ENCODE measurements at regions not wholly inside any gene's neighbourhood (a gene's known extent, or its start where the extent isn't known, plus 50 kb on each side); places are given as distances from the start of the nearest gene placed in this dataset.

DNA sequence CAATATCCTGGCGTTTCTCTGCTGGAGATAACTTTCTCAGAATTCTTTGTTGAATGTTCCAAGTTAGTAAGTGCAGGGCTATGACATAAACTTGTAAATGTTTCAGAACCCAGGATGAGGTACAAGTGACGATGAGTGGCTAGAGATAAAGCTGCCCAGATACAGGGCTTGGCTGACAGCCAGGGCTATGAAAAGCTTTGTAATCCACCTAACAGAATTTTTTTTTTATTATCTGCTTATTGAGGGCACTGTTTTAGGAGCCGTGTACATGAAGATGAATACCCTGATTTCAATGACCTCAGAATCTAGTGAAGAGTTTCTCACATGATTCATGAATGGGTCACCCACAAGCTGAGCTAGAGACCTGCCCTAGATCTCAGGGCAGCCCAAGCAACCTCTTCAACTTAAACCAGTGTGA is 431.4 kb downstream of the DIPK2A start:
- TF ChIP-seq, protein P1, sequence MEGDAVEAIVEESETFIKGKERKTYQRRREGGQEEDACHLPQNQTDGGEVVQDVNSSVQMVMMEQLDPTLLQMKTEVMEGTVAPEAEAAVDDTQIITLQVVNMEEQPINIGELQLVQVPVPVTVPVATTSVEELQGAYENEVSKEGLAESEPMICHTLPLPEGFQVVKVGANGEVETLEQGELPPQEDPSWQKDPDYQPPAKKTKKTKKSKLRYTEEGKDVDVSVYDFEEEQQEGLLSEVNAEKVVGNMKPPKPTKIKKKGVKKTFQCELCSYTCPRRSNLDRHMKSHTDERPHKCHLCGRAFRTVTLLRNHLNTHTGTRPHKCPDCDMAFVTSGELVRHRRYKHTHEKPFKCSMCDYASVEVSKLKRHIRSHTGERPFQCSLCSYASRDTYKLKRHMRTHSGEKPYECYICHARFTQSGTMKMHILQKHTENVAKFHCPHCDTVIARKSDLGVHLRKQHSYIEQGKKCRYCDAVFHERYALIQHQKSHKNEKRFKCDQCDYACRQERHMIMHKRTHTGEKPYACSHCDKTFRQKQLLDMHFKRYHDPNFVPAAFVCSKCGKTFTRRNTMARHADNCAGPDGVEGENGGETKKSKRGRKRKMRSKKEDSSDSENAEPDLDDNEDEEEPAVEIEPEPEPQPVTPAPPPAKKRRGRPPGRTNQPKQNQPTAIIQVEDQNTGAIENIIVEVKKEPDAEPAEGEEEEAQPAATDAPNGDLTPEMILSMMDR (IDR thresholded peaks at IDR 0.05; ENCODE audit: low read depth, low read length, missing control alignments): no peak
- peak overlapping the region; percentile 24 for H3K27ac ChIP-seq
- no peaks in the 10 kb centered on the region for H3K36me3 ChIP-seq (replicated peaks)
- in situ Hi-C loops (cut with HindIII; ENCODE audit: low pct_ligation_motif_present, low sequenced_read_pairs): no loop called here
- no peaks in the 10 kb centered on the region for H3K27me3 ChIP-seq (replicated peaks)
- peak; percentile 86 for DNase-seq
- H3K4me3 ChIP-seq (ENCODE audit: low read depth, low read length): no peak overlapping the region

DNA sequence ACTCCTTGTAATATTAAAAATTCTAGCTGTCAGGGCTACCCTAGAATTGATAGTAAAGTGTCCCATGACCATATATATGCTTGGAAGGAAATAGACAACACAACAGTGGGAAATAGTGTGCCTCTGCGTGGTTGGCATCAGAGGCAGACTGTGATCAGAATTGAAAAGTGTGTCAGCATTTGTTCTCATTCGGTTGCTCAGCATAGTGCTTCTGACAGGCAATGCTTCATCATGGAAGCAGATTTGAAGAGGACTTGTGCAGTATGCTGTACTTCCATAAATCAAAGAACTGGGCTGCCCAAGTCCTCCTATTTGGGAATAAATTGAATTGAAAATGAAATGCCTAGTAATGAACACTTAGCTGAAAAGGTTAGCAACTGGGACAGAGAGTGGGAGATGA is 435.7 kb downstream of the DIPK2A start:
- no peak for DNase-seq
- Histone ChIP-seq H3K27me3 (replicated peaks) (no peaks in the 10 kb centered on the region), H3K36me3 (replicated peaks) (no peaks in the 10 kb centered on the region), H3K27ac (no peak overlapping the region), H3K4me3 (ENCODE audit: low read depth, low read length) (no peak overlapping the region)
- TF ChIP-seq, protein P1 (IDR thresholded peaks at IDR 0.05; ENCODE audit: low read depth, low read length, missing control alignments): no peak
- in situ Hi-C loops (cut with HindIII; ENCODE audit: low pct_ligation_motif_present, low sequenced_read_pairs): no loop called here

DNA sequence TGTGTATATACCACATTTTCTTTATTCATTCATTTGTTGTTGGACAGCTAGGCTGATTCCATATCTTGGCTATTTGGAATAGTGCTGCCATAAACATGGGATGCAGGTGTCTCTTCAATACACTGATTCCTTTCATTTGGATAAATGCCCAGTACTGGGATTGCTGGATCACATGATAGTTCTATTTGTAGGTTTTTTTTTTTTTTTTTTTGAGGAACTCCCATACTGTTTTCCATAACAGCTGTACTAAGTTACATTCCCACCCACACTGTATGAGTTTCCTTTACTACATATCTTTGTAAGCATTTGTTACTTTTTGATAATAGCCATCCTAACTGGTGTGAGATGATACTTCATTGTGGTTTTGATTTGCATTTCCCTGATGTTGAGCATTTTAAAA is 437.7 kb downstream of the DIPK2A start:
- TF ChIP-seq, protein P1 (IDR thresholded peaks at IDR 0.05; ENCODE audit: low read depth, low read length, missing control alignments): no peak
- in situ Hi-C loops (cut with HindIII; ENCODE audit: low pct_ligation_motif_present, low sequenced_read_pairs): no loop called here
- Histone ChIP-seq H3K4me3 (ENCODE audit: low read depth, low read length) (no peak overlapping the region), H3K27me3 (replicated peaks) (no peaks in the 10 kb centered on the region), H3K27ac (no peak overlapping the region), H3K36me3 (replicated peaks) (no peaks in the 10 kb centered on the region)
- DNase-seq: no peak

DNA sequence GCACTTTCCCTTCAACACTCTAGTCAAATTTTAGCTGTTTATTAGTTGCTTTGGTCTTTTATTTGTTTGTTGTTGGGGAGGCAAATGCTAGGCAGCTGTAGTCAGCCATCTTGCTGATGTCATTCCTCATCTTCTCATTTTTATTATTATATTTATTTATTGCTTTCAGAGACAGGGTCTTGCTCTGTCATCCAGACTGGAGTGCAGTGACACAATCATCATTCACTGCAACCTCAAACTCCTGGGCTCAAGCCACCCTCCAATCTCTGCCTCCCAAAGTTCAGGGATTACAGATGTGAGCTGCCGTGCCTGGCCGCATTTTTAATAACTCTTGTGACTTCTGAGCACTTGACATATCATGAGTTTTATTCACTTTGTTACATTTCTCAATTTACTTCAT is 441.4 kb downstream of the DIPK2A start:
- no peaks in the 10 kb centered on the region for H3K27me3 ChIP-seq (replicated peaks)
- in situ Hi-C loops (cut with HindIII; ENCODE audit: low pct_ligation_motif_present, low sequenced_read_pairs): no loop called here
- H3K27ac ChIP-seq: no peak overlapping the region

DNA sequence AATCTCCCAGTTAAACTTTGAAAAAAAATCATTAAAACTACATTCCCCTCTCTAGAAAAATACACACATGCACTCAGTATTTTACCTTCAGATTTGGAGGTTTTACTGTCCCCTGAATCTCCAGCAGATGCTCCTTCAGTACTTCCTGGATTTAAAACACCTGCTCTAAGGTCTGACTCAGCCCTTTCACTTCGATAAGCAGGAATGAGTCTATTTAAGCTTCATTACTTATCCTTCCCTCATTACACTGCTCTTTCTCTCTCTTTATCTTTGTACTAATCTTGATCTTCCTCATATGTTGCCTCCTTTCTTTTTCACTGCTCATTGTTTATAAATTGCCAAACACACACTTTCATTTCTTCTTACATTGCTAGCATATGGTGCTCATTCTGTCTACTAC is 443.9 kb downstream of the DIPK2A start:
- Histone ChIP-seq H3K27me3 (replicated peaks) (no peaks in the 10 kb centered on the region), H3K4me3 (ENCODE audit: low read depth, low read length) (no peak overlapping the region), H3K36me3 (replicated peaks) (no peaks in the 10 kb centered on the region), H3K27ac (no peak overlapping the region)
- in situ Hi-C loops (cut with HindIII; ENCODE audit: low pct_ligation_motif_present, low sequenced_read_pairs): no loop called here
- TF ChIP-seq, protein P1 (IDR thresholded peaks at IDR 0.05; ENCODE audit: low read depth, low read length, missing control alignments): no peak
- no peak for DNase-seq

More for the DNA sequence above, 441.4 kb downstream of the DIPK2A start:
- no peak for DNase-seq
- TF ChIP-seq, protein P1 (IDR thresholded peaks at IDR 0.05; ENCODE audit: low read depth, low read length, missing control alignments): no peak
- no peaks in the 10 kb centered on the region for H3K36me3 ChIP-seq (replicated peaks)
- H3K4me3 ChIP-seq (ENCODE audit: low read depth, low read length): no peak overlapping the region

DNA sequence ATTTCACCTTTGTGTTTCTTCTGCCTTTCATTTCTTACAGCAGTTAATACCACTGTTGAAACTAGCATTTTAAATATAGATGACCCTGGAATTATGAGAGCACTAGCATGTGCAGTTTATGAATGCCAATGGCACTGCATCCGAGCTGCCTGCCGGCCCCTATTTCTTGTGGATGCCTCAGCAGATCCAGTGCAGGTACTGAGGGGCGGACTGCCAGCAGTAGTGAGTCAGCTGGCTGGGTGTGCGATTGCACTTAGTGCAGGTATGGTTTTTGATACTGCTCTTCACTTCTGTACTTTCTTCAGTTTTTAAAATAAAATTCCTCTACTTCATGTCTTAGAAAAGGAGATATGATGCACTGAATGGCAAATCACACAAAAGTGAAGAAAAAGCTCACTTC is 453.0 kb downstream of the DIPK2A start:
- in situ Hi-C loops (cut with HindIII; ENCODE audit: low pct_ligation_motif_present, low sequenced_read_pairs): no loop called here
- Histone ChIP-seq H3K27me3 (replicated peaks) (no peaks in the 10 kb centered on the region), H3K27ac (no peak overlapping the region), H3K36me3 (replicated peaks) (no peaks in the 10 kb centered on the region), H3K4me3 (ENCODE audit: low read depth, low read length) (no peak overlapping the region)
- no peak for DNase-seq
- TF ChIP-seq, protein P1 (IDR thresholded peaks at IDR 0.05; ENCODE audit: low read depth, low read length, missing control alignments): no peak
